GM10266 (cell line): ENCODE measurements at regions not wholly inside any gene's neighbourhood (a gene's known extent, or its start where the extent isn't known, plus 50 kb on each side); places are given as distances from the start of the nearest gene placed in this dataset.

ENCODE experiments used
- DNase-seq: peaks from one replicate; pipeline ENCODE4 v3.0.0; 2012; ENCODE audit errors: extremely low spot score
- CTCF ChIP-seq: IDR thresholded peaks from 2 replicates; pipeline ENCODE4 v1.5.1; 2012; ENCODE audit warnings: mild to moderate bottlenecking, low read depth; ENCODE audit not compliant: control insufficient read depth, insufficient read depth; ENCODE audit errors: missing control alignments

DNA sequence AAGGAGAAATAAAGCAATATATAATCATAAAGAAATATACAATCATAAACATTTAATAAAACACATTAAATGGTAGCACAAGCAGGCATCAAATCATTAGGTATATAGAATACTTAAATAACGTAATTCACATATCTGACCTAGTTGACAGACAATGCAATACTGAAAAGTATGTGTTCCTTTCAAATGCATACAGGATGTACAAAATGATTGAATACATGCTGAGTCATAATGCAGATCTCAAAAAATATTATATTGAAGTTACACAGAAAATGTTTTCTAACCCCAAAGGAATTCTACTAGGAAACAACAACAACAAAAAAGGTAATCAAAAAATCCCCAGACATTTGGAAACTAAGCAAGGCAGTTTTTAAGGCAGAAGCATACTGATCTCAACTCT, 1072.0 kb upstream of the INTU start:
- no peak for TF ChIP-seq CTCF
- DNase-seq: no peak

DNA sequence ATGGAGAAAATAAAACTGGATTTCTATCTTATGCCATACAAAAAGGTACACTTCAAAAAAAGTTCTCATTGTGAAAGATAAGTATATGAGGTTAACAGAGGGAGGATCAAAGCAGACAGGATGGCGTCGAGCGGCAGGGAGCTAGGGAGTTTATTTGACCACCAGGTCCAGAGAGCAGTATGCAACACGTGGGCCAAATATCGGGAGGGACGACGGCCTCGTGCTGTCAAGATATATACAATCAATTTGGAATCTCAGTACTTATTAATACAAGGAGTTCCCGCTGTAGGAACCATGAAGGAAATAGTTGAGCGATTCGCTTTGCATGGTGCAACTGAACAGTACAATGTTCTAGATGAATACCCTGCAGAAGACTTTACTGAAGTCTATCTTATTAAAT, 1069.4 kb upstream of the INTU start:
- TF ChIP-seq CTCF: no peak

GRCh38 chr4:126564283-126564854, 1068.4 kb upstream of the INTU start:
- DNase-seq: no peak
- TF ChIP-seq CTCF: no peak

More for the DNA sequence above, 1069.4 kb upstream of the INTU start:
- DNase-seq: no peak

GRCh38 chr4:126568652-126569570, 1063.8 kb upstream of the INTU start:
- TF ChIP-seq CTCF: no peak
- DNase-seq: no peak

DNA sequence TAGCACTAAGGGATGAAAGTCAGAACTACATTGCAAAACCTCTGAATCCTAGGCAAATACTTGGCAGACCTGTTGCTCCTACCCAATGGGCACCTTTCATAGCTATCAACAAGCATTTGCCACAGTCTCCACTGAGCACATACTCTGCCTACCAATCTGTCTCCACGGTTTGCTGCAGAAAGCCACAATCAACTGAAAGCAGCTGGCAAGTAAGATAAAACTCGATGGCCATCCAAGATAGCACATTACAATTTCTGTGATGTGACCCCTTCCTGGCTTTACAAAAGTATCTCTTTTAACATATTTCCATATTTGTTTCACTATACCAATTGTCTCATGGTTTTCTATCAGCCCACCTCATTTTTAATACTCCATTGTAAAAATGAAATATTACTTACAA, 1060.5 kb upstream of the INTU start:
- DNase-seq: no peak
- no peak for TF ChIP-seq CTCF

DNA sequence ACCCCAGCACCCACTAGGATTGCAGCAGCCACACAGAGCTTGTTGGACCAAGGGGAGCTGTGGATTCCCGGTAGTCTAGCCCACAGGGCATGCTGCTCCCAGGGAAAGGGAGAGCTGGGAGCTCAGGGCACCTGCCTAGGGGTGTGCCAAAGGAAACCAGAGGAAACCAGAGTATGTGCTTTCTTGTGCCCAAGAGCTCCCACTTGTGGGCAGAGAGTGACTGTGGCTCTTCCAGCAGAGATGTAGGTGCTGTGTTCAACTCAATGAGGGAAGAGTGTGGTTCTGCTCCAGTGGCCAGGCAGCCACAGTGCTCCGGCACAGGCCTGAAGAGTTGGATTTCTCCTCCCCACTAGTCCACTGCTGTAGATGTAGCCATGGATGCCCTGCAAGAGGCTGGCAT, 1050.0 kb upstream of the INTU start:
- DNase-seq: no peak
- TF ChIP-seq CTCF: no peak

- no peak for TF ChIP-seq CTCF
- DNase-seq: no peak
Observed at GRCh38 chr4:126583509-126583908, 1049.2 kb upstream of the INTU start.
